Activated T-helper 17 cell treated with anti-CD3 and anti-CD28 coated beads, Interleukin-2, amount 50 U/mL, for 72 hours (primary cell): ENCODE measurements at regions not wholly inside any gene's neighbourhood (a gene's known extent, or its start where the extent isn't known, plus 50 kb on each side); places are given as distances from the start of the nearest gene placed in this dataset.
A peak's percentile ranks its signal among the peaks of the same experiment; 100 is the strongest.

Experiments used
- ATAC-seq: fragments of 150-1000 bp; cut with Tn5 transposase; replicated peaks from 2 replicates; pipeline ENCODE4 v1.10.0; 2021; ENCODE audit warnings: mild to moderate bottlenecking, moderate library complexity
- H3K27ac Mint-ChIP-seq: one replicate; pipeline ENCODE4 v1.8.0; 2022; ENCODE audit warnings: mixed read lengths
- H3K27me3 Mint-ChIP-seq: one replicate; pipeline ENCODE4 v1.8.0; 2022; ENCODE audit warnings: mixed read lengths
- H3K36me3 Mint-ChIP-seq: one replicate; pipeline ENCODE4 v1.8.0; 2022; ENCODE audit warnings: low read depth, mild to moderate bottlenecking, mixed read lengths
- H3K4me1 Mint-ChIP-seq: one replicate; pipeline ENCODE4 v1.8.0; 2022; ENCODE audit warnings: mixed read lengths
- H3K4me3 Mint-ChIP-seq: one replicate; pipeline ENCODE4 v1.8.0; 2022; ENCODE audit warnings: mild to moderate bottlenecking, mixed read lengths
- H3K9me3 Mint-ChIP-seq: one replicate; pipeline ENCODE4 v1.8.0; 2022; ENCODE audit warnings: mixed read lengths

- no peak overlapping the region for H3K4me3 Mint-ChIP-seq
- no peak for ATAC-seq
- no peaks in the 10 kb centered on the region for H3K36me3 Mint-ChIP-seq
- H3K27ac Mint-ChIP-seq = no peak overlapping the region
- H3K27me3 Mint-ChIP-seq = peaks cover 4% of the 10 kb centered on the region
- no peaks in the 10 kb centered on the region for H3K9me3 Mint-ChIP-seq
- no peaks in the 10 kb centered on the region for H3K4me1 Mint-ChIP-seq
These were observed 215.5 kb upstream of the UGT8 start for GRCh38 chr4:114383067-114383466.

DNA sequence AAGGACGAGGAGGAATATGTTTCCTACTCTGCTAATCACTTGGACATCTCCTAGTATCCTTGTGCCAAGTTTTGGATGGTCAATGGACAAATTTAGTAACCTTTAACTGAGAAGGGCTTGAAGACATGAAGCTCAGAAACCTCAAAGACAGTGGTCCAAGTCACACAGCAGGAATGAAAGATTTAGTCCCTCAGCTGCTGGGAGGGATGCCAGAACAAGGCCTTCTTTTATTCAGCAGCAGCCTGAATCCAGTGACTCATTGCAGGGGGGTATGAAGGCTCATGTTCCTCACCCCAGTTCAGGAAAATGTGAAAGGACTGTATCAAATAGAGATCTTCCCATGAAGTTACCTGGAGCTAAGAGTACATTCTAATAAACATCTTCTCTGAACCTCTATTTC lies 214.9 kb upstream of the UGT8 start:
- Mint-ChIP-seq H3K36me3 (no peaks in the 10 kb centered on the region), H3K27me3 (peaks cover 11% of the 10 kb centered on the region), H3K4me1 (no peaks in the 10 kb centered on the region), H3K4me3 (no peak overlapping the region), H3K27ac (no peak overlapping the region), H3K9me3 (no peaks in the 10 kb centered on the region)
- ATAC-seq = no peak

DNA sequence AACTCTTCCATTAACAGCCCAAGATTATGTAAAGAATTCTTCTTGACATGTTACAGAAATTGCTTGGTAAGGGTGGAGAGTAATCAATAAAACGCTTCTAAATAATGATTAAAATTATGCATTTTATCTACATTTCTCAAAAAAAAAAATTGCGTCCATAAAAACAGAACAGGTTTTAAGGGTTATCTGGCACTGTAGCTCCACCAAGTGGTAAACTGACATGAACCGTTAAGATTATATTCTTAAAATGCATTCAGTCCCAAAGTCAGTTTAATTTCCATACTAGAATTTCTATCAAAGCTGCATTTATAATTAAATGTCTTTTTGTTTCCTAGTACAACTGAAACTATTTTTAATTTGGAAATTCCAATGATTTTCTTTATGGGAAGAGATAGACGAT lies 214.0 kb upstream of the UGT8 start:
- H3K36me3 Mint-ChIP-seq = no peaks in the 10 kb centered on the region
- H3K4me1 Mint-ChIP-seq = no peaks in the 10 kb centered on the region
- no peak overlapping the region for H3K4me3 Mint-ChIP-seq
- H3K27me3 Mint-ChIP-seq = peaks cover 16% of the 10 kb centered on the region
- no peak overlapping the region for H3K27ac Mint-ChIP-seq
- no peak for ATAC-seq
- no peaks in the 10 kb centered on the region for H3K9me3 Mint-ChIP-seq

DNA sequence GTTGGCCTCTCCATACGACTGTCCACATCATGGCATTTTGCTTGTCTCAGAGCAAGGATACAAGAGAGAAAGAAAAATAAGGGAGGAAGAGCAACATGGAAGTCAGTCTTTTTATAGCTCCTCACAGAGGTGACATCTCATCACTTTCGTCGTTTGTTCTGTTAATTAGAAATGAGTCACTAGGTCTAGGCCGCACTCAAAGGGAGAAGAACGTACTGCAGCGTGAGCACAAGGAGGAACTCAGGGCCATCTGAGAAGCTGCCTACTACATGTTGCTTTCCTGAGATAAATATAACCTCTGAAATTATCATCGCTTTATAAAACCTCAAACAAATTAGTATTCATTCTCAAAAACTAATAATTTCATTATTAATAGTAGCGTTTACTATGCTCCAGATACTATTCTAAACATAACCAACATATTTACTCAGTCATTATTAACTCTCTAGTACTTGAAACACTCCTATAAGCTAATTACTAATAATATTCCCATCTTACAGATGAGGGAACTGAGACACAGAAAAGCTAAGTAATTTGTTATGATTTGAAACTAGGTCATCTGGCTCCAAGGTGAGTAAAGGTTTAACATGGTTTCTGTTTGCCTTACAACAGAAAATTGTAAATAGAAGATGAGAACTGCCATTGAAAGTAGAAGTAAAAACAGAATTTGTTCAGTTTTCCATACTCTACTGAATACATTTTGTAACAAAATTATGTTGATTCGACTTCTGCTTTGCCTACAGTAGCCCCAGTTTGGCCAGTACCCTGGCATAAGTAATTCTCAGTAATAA lies 213.2 kb upstream of the UGT8 start:
- Mint-ChIP-seq H3K9me3 (no peaks in the 10 kb centered on the region), H3K4me1 (no peaks in the 10 kb centered on the region), H3K27ac (no peak overlapping the region), H3K36me3 (no peaks in the 10 kb centered on the region), H3K27me3 (peaks cover 16% of the 10 kb centered on the region), H3K4me3 (no peak overlapping the region)
- no peak for ATAC-seq

DNA sequence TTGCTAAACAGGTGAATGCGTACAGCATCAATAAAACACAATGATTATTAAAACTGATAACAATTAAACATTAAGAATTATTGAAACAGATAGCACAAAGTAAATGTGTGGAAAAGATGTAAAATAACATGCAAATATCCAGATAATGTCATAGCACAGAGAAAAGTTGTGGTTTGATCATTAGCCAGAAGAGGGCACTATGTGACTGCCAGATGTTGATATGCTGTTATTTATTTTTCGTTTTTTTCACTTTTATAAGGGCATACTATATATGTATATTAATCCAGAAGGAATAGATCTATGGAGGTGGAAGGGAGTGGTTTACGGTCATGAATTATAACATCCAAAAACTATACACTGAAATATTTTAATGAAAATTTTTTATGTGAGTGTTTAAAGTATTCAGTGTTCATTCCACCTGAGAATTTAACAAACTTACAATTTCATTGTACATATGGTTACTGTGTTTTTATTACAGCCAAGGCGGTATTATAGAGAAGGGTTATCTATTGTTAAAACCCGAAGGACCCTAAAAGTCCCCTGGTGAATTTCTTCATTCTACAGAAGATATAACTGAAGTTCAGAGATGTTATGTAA lies 211.9 kb upstream of the UGT8 start:
- Mint-ChIP-seq H3K4me3 (no peak overlapping the region), H3K27me3 (peaks cover 22% of the 10 kb centered on the region), H3K9me3 (no peaks in the 10 kb centered on the region), H3K4me1 (no peaks in the 10 kb centered on the region), H3K36me3 (no peaks in the 10 kb centered on the region), H3K27ac (no peak overlapping the region)
- no peak for ATAC-seq

- H3K4me1 Mint-ChIP-seq = no peaks in the 10 kb centered on the region
These were observed 209.4 kb upstream of the UGT8 start for GRCh38 chr4:114389070-114389685.

DNA sequence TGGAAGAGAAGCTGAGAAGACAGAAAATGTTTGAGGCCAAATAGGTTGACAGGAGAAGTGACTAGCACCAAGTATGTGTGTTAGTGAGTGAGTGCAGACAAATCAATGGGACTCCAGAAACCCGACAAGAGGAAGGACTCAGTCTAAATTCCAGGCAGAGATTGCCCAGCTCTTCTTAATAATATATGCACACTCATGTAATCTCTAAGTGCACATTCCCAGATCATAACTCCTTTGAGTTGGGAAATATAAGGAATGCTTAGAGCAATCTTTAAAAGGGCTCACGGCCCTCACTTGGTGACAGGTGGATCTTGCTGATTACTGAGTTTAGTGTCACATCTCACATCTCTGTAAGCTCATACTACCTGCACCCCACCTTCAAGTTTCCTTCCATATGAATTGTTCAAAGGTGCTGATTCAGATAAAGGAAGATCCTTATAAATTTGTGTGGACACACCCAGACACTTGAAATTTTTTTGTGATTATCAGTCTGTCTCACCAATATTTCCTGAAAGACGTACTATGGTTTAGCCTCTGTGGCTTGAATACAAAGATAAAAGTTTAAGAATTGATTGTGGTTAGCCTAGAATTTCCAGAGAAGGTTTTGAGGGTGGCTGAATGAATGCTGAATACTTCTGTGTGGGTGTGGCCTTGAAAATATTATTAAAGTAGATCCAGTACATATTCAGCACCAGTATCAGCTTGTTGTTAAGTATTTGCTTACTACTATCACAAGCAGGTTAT lies 205.1 kb upstream of the UGT8 start:
- Mint-ChIP-seq H3K36me3 (no peaks in the 10 kb centered on the region), H3K9me3 (no peaks in the 10 kb centered on the region), H3K27me3 (peaks cover 17% of the 10 kb centered on the region), H3K4me1 (no peaks in the 10 kb centered on the region), H3K27ac (no peak overlapping the region), H3K4me3 (no peak overlapping the region)
- no peak for ATAC-seq

More at GRCh38 chr4:114389070-114389685, 209.4 kb upstream of the UGT8 start:
- peaks cover 22% of the 10 kb centered on the region for H3K27me3 Mint-ChIP-seq
- H3K4me3 Mint-ChIP-seq = no peak overlapping the region
- H3K36me3 Mint-ChIP-seq = no peaks in the 10 kb centered on the region
- H3K27ac Mint-ChIP-seq = no peak overlapping the region
- no peak for ATAC-seq
- H3K9me3 Mint-ChIP-seq = no peaks in the 10 kb centered on the region

- H3K27me3 Mint-ChIP-seq = peaks cover 2% of the 10 kb centered on the region
- H3K4me3 Mint-ChIP-seq = no peak overlapping the region
- no peaks in the 10 kb centered on the region for H3K36me3 Mint-ChIP-seq
- no peak overlapping the region for H3K27ac Mint-ChIP-seq
- no peaks in the 10 kb centered on the region for H3K9me3 Mint-ChIP-seq
- no peaks in the 10 kb centered on the region for H3K4me1 Mint-ChIP-seq
- ATAC-seq = no peak
These were observed 201.8 kb upstream of the UGT8 start for GRCh38 chr4:114396808-114397207.

GRCh38 chr4:114398410-114398809 lies 200.2 kb upstream of the UGT8 start:
- Mint-ChIP-seq H3K9me3 (no peaks in the 10 kb centered on the region), H3K36me3 (no peaks in the 10 kb centered on the region), H3K4me1 (no peaks in the 10 kb centered on the region), H3K4me3 (no peak overlapping the region), H3K27ac (no peak overlapping the region), H3K27me3 (no peaks in the 10 kb centered on the region)
- no peak for ATAC-seq

GRCh38 chr4:114399105-114399504 lies 199.5 kb upstream of the UGT8 start:
- Mint-ChIP-seq H3K9me3 (no peaks in the 10 kb centered on the region), H3K4me1 (no peaks in the 10 kb centered on the region), H3K27me3 (no peaks in the 10 kb centered on the region), H3K27ac (no peak overlapping the region), H3K36me3 (no peaks in the 10 kb centered on the region), H3K4me3 (no peak overlapping the region)
- ATAC-seq = no peak

DNA sequence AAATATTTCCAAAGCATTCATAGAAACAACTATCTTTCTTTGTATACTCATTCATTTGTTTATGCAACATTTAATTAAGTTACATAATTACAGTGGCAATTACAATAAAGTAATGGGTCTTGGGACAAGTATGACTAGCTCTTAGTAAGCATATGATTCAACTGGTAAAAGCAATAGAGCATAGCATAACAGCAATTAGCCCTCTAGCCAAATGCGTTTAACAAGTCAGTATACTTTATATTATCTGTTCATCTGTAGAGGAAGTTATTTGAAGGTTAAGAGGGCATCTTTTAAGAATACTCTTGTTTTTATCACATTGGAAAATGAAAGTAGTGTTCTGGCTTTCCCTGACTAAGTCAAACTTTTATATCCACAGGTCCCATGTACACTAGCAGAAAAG lies 198.1 kb upstream of the UGT8 start:
- Mint-ChIP-seq H3K36me3 (no peaks in the 10 kb centered on the region), H3K4me1 (no peaks in the 10 kb centered on the region), H3K27me3 (peaks cover 3% of the 10 kb centered on the region), H3K9me3 (no peaks in the 10 kb centered on the region), H3K4me3 (no peak overlapping the region), H3K27ac (no peak overlapping the region)
- peak; percentile 51 for ATAC-seq

DNA sequence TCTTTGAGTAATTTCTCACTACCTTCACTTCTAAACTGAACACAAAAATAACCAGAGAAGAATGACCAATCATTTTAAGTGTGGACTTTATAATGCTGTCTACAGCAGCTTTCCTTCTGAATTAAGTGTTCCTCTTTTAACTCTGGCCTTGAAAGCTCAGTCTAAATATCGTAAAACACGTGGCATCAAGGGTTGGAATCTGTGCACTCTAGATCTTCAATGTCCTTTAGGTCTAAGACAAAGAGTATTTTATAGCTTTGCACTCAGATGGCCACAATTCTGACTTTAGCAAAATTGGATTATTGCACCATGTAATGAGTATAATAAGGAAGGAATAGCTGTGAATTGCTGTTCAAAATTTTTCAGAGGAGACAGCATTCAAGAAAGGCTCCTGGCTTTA lies 197.1 kb upstream of the UGT8 start:
- no peaks in the 10 kb centered on the region for H3K4me1 Mint-ChIP-seq
- H3K9me3 Mint-ChIP-seq = no peaks in the 10 kb centered on the region
- no peak overlapping the region for H3K27ac Mint-ChIP-seq
- peaks cover 3% of the 10 kb centered on the region for H3K27me3 Mint-ChIP-seq
- no peaks in the 10 kb centered on the region for H3K36me3 Mint-ChIP-seq
- no peak for ATAC-seq
- H3K4me3 Mint-ChIP-seq = no peak overlapping the region

GRCh38 chr4:114417214-114417613 lies 181.4 kb upstream of the UGT8 start:
- Mint-ChIP-seq H3K9me3 (peaks cover 5% of the 10 kb centered on the region), H3K4me1 (no peaks in the 10 kb centered on the region), H3K27me3 (peaks cover 4% of the 10 kb centered on the region), H3K27ac (no peak overlapping the region), H3K4me3 (no peak overlapping the region), H3K36me3 (no peaks in the 10 kb centered on the region)
- ATAC-seq = no peak

DNA sequence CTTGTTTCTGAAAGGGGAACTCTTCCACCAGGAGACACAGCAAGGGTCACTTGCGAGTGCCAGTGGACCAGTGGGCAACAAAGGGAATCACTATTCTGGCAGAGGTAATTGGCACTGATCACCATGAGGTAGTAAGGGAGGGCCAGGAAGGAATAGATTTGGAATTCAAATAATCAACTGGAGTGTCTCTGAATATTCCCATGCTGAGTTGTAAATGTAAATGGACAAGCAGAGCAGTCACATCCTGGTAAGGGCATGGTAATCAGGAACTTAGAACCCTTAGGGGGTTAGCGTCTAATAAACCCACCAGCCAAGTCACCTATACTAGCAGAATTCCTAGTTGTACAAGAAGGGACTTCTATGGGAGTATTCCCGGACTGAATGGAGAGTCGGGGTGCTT lies 178.5 kb upstream of the UGT8 start:
- Mint-ChIP-seq H3K27me3 (peaks cover 4% of the 10 kb centered on the region), H3K27ac (no peak overlapping the region), H3K4me3 (no peak overlapping the region), H3K9me3 (no peaks in the 10 kb centered on the region), H3K36me3 (no peaks in the 10 kb centered on the region), H3K4me1 (no peaks in the 10 kb centered on the region)
- no peak for ATAC-seq

DNA sequence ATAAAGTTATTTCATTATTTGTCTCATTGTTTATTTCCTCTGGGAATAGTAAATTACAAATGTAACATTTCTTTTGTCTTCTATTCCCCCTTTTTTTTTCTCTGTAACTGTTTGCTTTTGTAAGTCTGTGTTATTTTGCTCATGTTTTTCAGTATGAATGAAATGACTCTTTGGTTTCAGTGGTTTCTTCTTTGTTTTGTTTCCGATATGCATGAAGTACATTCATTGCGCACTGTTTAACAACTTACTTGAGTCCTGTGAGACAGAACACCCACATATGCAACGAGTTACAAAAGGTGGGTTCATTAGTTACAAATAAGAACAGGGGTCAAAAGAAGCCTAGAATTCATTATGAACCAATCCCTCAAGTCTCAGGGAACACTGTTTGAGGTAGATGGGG lies 175.0 kb upstream of the UGT8 start:
- no peak overlapping the region for H3K27ac Mint-ChIP-seq
- peak; percentile 72 for ATAC-seq
- no peaks in the 10 kb centered on the region for H3K36me3 Mint-ChIP-seq
- no peaks in the 10 kb centered on the region for H3K4me1 Mint-ChIP-seq
- peaks cover 5% of the 10 kb centered on the region for H3K27me3 Mint-ChIP-seq
- H3K4me3 Mint-ChIP-seq = no peak overlapping the region
- no peaks in the 10 kb centered on the region for H3K9me3 Mint-ChIP-seq
